Frontal cortex (tissue), 3 donors: ENCODE measurements at regions not wholly inside any gene's neighbourhood (a gene's known extent, or its start where the extent isn't known, plus 50 kb on each side); places are given as distances from the start of the nearest gene placed in this dataset.

Experiments used
- DNase-seq, 2 donors: peaks; one replicate each; pipeline ENCODE4 v3.0.0; 2012; ENCODE audit warnings: low spot score in 2 of 2
- FAIRE-seq: peaks from 2 replicates; lab custom pipeline; 2012; peaks lifted over from hg19 to GRCh38; lab: Jason Lieb, UNC
- donor health status: control.
- donor health status: control.
- donor health status: control.

DNA sequence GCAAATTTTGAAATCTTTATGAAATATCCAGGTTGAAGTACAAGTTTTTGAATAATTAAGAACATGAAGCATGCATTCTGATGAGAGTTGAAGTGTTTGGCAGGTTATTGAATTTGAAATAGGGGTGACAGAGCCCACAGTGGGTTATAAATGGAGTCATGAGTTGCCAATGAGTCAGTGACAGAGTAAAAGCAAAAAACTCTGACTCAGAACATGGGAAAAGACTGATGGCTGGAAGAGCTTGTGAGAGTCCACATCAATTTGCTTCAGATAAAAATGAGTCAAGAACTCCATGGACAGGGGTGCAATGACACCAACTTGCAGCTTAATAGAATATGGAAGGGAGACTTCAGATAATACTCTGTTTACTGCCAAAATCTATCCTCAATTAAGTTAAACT is 105.3 kb downstream of the SLC6A15 start:
- no peak for DNase-seq
- FAIRE-seq: no peak

DNA sequence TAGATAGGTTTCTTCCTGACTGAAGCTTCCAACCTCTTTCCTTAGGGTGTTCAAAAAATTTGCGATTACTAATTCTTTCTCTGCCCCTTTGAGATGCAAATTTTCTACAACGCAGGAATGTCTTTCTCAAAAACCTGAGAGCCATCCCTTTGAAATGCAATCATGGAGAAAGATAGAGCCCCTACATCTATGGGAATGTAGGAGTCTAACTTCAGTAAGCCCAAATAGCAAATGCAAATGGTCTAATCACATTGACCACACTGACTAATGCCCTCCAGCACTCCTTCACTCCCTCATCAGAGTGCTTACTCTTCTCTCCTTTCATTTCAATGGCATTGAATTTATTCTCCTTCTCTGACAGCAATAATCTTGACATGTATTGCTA is 107.1 kb downstream of the SLC6A15 start:
- FAIRE-seq (no peak), DNase-seq (no peak)

DNA sequence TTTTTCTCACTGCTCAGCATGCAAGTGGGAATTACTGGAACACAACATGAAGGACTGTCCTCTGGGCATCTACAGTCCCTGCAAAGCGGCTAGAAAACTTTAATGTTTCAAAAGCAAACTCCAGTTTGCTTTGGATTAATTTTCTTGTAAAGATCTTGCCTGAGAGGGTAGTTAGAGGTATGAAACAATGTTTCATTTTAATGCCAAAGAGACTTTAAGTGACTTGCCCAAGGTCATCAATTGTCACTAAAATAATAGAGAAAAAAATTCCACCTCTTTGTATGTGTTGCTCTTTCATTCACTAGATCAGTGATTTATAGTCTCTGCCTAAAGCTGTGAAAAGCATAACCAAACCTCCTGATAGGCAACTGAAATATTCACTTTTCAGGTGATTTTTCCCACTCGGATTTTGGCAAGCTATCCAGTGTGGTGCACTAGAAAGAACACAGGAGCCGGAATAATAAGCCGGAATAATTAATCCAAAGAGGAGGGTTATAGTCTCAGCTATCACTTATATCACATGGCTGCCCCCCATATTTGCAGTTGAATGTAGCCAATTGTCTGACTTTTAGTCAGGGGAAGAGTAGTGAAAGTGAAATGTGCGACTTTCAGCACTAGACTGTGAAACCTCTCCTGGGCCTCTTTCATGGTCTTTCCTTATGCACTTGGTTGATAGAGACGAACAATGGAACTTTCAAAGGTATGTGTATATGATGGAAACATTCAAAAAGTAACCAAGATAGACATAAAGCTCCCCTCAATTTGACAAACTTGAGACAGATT is 107.7 kb downstream of the SLC6A15 start:
- no peak for DNase-seq
- no peak for FAIRE-seq

DNA sequence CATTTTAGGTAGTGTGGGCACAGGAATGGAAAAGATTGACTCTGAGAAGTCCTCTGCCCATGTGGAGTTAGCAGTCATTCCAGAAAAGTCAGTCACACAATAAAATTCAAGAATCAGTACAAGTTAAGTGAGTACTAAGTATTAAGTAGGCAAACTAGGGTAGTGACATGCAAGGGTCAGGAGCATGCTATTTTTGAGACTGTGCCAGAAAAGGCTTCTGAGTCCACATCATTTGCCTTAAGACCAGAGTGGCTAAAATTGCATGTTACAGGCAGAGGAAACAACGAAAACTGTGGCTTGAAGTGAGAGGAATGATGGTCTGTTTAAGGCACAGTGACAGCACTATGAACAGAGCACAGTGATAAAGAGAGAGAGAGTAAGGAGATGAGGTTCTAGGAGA is 108.9 kb downstream of the SLC6A15 start:
- FAIRE-seq: no peak
- DNase-seq: no peak

DNA sequence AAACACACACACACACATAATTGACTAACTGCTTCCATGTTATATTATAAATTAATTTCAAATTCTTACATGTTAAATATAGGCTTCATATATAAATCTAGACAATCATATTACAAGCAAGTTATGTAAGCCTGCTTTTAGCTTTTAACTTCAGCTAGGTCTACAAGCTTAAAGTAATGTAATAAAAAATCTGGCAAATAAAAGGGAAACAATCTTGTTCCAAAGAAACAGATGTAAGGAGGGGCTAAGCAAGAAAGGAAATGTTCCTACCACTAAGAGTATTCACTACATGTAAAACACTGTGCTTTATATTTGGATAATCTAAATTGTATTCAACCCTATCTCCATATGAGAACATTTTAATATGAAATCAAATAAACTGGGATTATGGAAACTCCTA is 110.4 kb downstream of the SLC6A15 start:
- FAIRE-seq (no peak), DNase-seq (no peak)

DNA sequence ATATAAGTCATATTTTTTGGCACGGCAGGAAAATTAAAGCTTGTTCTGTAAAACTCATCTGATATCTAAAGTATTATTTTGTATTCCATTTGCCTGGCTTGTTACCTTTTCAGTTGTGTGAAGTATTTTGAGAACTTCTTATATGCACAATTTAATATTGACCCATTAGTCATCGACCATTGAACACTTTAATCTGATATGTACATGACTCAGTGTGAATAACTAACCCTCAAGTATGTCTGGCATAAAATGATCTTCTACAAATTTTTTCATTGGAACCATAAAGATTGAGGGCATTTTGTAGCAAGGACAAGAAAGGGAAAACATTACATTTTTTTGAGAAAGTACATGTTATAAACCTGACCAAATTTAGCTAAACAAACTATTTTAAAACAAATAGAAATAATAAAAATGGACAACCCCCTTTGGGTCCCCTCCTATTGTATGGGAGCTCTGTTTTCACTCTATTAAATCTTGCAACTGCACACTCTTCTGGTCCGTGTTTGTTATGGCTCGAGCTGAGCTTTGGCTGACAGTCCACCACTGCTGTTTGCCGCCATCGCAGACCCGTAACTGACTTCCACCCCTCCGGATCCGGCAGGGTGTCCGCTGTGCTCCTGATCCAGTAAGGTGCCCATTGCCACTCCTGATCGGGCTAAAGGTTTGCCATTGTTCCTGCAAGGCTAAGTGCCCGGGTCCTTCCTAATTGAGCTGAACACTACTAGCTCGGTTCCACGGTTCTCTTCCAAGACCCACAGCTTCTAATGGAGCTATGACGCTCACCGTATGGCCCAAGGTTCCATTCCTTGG is 118.8 kb downstream of the SLC6A15 start:
- no peak for FAIRE-seq
- no peak for DNase-seq

DNA sequence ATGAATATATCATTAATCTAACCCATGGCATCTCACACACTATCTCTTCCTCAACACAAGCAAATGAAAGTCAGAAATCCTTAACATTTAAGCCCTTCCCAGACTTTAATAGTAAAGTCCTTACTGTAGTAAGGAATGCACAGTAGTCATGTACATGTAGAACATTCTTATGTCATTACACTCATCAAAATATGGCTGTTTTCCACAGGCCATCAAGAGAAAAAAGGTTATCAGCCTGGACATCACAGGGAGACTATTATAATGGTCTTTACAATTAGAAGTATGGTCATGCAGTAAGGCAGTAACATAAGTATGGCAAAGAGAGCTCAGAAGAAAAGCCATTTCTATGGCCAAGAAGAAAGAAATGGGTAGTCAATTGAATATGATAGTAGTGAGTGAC is 121.2 kb downstream of the SLC6A15 start:
- FAIRE-seq: no peak
- no peak for DNase-seq

DNA sequence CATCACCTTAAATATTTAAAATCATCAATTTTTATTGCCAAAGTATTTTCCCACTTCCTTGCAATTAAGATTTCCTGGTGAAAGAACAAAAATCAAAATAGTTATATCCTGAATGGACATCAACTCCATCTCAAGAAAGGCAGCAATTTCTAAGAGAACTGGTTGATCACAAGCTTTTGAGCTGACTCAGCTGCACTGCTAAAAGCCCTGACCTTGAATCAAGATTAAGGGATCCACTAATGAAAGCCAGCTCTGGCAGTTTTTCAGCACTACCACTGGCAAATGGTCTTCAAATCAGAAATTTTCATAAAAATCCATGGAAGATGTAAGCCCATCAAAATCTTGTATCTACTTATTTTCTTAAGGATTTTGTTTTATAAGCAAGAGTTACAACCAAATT is 123.4 kb downstream of the SLC6A15 start:
- DNase-seq (no peak), FAIRE-seq (no peak)

DNA sequence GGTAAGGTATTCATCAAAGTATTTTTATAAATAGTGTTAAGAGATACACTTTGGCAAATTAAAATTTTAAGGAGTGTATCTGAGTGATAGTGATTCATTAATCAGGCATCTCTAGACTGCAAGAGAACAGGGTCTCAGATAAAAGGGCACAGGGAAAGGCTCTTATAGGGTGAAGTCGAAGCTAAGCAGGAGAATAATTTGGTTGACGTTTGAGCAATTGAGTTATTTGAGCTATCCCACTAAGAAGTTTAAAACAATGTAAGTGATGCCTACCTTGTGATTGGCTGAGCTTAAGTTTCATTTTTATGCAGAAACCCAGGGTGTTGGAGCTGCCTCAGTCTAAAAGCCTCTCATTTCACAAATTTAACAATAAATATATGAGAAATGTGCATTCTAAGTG is 125.3 kb downstream of the SLC6A15 start:
- FAIRE-seq: no peak
- DNase-seq: no peak

DNA sequence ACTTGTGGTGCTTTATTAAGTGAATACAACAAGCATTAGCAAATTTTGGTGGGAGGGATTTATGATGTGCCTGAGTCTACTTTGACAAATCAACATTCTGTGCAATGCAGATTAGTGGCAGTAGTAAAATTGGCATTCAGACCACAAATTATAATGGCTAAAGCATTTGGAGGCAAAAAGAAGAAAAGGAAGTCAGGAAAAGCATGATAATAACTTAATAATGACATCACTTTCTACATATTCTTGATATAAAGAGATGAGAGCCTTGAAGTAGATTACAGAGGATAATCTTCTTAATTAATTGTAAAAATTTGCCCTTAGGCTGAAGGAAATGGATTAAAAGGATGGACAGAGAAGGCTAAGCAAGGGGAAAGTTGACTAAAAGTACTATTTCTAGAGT is 126.0 kb downstream of the SLC6A15 start:
- DNase-seq (no peak), FAIRE-seq (no peak)

DNA sequence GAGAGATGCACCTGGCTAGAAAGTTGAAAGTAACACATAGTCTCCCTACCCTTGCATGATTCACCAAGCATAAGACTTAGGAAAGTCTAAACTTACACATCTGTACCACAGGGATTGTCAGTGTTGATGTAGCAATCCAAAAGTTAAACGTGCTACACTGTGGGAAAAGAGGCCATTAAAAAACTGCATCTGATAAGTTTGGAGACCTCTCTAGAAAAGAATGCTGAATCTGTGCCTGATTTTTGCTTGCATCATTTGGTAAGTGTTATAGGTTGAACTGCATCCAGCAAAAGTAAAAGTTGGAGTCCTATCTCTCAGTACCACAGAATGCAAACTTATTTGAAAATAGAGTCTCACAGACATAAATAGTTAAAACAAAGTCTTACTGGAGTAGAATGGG is 126.6 kb downstream of the SLC6A15 start:
- DNase-seq: no peak
- FAIRE-seq: no peak

DNA sequence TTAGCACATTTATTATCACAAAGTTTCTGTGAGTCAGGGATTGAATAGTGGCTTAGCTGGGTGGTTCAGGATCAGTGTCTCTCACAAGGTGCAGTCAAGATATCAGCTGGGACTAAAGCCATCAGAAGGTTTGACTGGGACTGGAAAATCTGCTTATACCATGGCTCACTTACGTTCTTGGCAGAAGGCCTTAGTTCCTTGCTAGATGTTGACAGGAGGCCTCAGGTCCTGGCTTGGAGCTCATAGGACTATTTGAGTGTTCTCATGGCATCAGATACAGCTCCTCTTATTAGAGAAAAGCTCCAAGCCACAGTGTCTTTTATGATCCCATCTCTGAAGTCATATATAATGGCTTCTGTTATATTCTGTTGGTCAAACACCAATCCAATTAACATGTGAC is 127.3 kb downstream of the SLC6A15 start:
- no peak for FAIRE-seq
- no peak for DNase-seq

DNA sequence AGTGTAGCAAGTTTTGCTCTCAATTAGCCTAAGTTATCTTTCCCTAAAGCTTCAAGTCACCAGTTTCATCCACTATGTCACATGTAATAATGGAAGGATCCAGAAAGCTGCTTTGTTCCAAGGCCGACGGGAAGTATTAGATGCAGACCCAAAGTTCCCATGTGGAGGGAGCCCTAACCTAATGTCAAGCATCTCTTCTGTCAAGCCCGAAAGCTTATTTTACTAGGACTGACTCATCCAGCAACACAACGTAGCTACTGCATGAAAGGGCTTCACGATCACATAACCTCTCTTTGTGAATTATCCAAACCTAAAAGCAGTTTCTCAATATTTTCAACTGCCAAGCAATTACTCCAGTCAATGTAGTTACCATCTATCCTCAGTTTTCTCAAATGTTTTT is 133.4 kb downstream of the SLC6A15 start:
- no peak for FAIRE-seq
- DNase-seq: no peak

DNA sequence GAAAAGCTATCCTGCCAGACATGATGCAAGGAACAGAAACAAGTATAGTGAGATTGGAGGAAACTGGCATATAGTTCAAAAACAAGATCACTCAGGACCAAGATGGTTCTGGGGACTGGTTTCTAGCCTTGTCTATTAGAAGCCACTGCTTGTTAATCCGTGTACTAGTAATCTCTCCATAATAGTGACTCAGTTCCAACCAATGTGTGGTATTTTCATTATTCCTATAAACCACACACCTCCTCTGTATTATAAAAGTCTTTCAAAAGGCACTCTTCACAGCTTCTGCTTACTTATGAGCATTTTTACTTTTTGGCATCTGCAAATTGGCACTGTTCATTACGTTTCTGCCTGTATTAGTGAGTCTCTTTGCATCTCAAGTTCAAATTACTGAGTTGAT is 140.3 kb downstream of the SLC6A15 start:
- DNase-seq (no peak), FAIRE-seq (no peak)

DNA sequence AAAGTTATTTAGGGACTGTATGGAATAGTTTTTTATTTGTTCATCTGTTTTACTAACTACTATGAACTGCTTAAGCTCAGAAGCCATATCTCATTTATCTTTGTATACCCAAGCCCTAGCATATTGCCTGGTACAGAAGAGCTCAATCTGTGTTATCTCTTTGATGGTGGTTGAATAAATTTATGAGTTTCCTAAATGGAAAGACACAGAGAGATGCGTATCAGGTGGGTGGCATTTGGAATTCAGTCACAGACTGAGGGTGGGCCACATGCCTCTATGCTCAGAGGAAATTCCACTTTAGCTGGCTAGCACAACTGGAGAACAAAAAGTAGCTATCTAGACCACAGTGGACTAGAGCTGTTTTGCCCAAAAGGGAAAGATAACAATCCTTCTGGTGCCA is 145.5 kb downstream of the SLC6A15 start:
- no peak for FAIRE-seq
- DNase-seq: no peak

DNA sequence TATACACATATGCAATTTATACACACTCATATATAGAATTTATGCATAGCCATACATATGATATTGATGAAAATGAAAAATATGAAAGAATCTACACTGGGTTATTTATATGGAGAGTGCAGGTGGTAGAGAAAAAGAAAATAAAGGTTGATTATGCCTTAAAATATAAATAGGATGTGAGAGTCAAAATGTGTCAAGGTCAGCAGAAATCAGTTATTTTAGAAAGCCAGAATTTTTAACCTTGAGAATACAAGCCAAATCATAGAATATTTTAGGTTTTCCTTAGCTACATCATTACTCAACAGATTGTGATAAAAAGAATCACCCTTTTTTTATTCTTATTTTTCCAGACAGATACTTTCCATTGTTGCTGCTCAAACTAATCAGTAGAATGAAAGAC is 146.2 kb downstream of the SLC6A15 start:
- no peak for FAIRE-seq

DNA sequence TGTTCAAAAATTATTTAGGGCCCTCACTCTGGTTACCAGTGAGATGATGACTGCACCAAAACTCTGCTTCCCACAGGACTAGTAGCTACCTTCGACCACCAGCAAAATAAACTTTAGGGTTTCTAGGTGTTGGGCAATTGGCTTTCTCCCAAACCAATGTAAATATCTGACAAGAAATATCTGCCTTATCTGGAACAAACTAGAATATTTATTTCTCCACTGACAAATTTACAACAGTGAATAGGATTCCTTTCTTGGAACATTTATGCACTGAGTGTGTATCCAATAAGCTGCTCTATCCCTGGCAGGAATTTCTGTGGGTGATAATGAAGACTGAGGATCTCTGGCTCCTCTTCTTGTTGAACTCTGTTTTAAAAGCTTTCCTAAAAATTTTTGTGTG is 148.6 kb downstream of the SLC6A15 start:
- FAIRE-seq (no peak), DNase-seq (no peak)

More for the DNA sequence above, 146.2 kb downstream of the SLC6A15 start:
- DNase-seq: no peak

DNA sequence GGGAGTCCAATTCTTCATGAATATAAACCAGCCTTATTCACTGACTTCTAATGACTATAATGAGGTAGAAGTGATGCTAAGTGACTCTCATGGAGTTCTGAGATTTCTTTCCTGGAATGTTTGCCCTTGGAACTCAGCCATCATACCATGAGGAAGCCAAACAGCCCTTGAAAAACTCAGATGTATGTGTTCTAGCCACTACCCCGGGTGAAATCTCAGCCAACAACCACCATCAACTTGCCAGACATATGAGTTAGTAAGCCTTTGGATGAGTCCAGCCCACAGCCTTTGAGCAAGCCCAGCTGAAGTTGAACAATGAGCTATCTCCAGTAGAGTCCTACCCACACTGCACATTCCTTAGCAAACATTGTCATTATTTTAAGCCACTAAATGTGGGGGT is 149.5 kb downstream of the SLC6A15 start:
- no peak for FAIRE-seq
- DNase-seq: no peak

DNA sequence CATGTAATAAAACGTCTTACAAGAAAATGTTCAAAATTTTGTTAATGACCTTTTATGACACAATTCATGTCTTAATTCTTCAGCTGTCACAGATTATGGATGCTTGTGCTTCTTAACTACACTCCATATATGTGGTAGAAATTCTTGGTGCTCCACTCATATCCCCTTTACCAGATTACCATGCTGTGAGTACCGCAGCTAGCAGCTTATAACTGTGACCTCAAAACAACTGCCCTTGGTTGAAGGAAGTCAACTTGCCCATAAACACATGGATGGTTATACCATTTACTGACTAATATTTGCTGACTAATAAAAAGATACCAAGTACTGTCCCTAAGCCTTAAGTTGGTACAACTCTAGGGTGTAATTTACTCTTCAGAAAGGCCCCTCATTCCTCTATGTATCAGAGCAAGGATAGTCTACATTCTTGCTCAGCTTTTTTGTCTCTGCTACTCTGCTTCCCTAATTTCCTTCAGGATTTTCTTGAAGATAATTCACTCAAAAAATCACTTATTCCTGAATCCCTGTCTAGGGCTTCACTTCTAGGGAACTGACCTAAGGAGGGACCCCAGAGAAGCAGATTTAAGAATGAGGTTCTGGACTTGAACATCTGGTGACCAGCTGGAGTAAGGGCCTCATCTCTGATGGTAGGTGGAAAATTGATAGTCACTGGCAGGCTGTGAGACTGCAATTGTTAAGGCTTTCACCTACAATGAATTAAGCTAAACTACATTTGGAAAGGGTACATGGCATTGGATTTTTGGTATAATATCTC is 152.3 kb downstream of the SLC6A15 start:
- no peak for FAIRE-seq
- DNase-seq: no peak

DNA sequence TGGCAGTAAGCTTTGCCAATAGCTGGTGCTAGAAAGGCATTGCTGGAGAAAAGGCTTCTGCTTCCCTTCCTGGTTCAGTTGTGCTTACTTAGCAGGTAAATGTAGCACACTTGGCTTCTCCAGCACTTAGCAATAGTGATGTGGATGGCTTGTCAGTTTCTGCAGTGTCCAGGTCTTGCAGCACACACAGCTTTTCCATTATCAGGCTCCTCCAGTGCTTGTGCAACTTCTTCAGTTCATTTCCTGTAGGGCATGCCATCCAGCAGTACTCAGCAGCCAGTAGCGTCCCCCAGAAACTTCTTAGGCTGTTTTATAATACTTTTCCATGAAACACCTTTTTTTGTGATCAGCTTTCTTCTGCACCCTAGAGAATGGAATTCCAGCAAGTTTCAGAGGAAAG is 154.6 kb downstream of the SLC6A15 start:
- DNase-seq: no peak
- no peak for FAIRE-seq

DNA sequence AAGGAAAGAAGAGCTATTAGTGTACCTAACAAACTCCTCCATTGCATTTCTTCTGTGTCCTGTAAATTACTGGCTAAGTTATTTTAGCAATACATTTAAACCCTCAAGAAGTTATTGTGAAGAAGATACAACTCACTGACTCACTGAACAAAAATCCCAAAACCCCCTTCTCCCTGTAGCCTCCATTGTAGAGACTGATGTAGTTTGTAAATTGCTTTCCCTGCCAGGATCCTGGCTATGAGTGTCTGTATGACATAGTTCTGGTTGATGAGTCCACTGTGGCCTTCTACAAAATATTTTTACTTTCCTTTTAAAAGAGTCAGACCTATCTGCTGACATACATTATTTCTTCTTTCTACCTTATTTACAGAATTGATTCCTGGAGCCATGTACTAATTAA is 155.6 kb downstream of the SLC6A15 start:
- FAIRE-seq (no peak), DNase-seq (no peak)
